Ectodermal cell (in vitro differentiated cells): ENCODE measurements at regions not wholly inside any gene's neighbourhood (a gene's known extent, or its start where the extent isn't known, plus 50 kb on each side); places are given as distances from the start of the nearest gene placed in this dataset.

Source experiments
- H3K27ac ChIP-seq: 2 replicates; pipeline ENCODE4 v1.7.0; 2013; ENCODE audit warnings: mild to moderate bottlenecking, low read depth, low read length; ENCODE audit not compliant: insufficient read depth, poor library complexity, severe bottlenecking
- H3K27me3 ChIP-seq: 2 replicates; pipeline ENCODE4 v1.7.0; 2013; ENCODE audit warnings: mild to moderate bottlenecking, low read length; ENCODE audit not compliant: insufficient read depth, control insufficient read depth, poor library complexity, severe bottlenecking
- H3K36me3 ChIP-seq: one replicate; pipeline ENCODE4 v1.7.0; 2013; ENCODE audit warnings: low read length; ENCODE audit not compliant: control insufficient read depth, insufficient read depth
- H3K4me1 ChIP-seq: one replicate; pipeline ENCODE4 v1.7.0; 2013; ENCODE audit warnings: low read length; ENCODE audit not compliant: control insufficient read depth, insufficient read depth
- H3K4me3 ChIP-seq: 2 replicates; pipeline ENCODE4 v1.7.0; 2013; ENCODE audit warnings: low read depth, low read length, control low read depth; ENCODE audit not compliant: insufficient read depth
- H3K9me3 ChIP-seq: 2 replicates; pipeline ENCODE4 v1.7.0; 2013; ENCODE audit warnings: mild to moderate bottlenecking, low read length, moderate library complexity; ENCODE audit not compliant: control insufficient read depth
- WGBS, 2 experiments: methylation state at CpG; one replicate each; pipeline ENCODE4 v1.1.7; 2013; ENCODE audit warnings: missing lambda C conversion rate in 2 of 2; 5-methylcytosine and 5-hydroxymethylcytosine counted together

GRCh38 chr7:80374321-80374720 is 137.5 kb downstream of the GNAT3 start:
- Histone ChIP-seq H3K27me3 (no peaks in the 10 kb centered on the region), H3K36me3 (no peaks in the 10 kb centered on the region), H3K27ac (peak overlapping the region; percentile 8), H3K4me3 (no peak overlapping the region), H3K9me3 (no peaks in the 10 kb centered on the region), H3K4me1 (no peaks in the 10 kb centered on the region)
- 89 to 93% methylated on average over 4 of the region's 4 CpGs for WGBS, 2 experiments

DNA sequence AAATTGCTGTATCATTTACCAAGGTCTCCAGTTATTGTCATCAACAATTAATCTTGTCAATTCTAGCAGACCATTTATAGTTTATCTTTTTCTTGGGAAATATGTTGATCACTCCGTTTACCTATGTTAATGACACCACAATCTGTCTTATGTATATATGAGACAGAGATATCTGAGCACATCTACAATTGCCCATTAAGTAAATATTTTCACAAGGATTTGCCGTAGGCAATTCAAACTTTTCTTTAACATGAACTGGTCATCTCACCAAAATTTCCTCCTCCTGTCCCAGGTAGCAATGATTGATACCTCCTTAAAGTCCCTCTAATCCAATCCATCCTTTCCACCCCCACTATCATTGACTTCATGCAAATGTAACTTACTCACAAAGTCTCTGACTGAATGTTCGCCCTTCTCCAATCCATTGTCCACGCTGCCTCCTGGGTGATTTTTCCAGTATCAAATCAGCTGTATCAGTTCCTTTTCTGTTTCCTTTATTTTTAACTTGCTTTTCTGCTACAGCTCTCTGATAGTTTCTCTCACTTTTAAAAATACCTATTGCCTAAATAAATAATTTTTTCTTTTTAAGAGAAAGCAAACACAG is 138.3 kb downstream of the GNAT3 start:
- H3K27ac ChIP-seq: no peak overlapping the region
- no peaks in the 10 kb centered on the region for H3K27me3 ChIP-seq
- no peaks in the 10 kb centered on the region for H3K36me3 ChIP-seq
- no peaks in the 10 kb centered on the region for H3K9me3 ChIP-seq
- no peak overlapping the region for H3K4me3 ChIP-seq
- H3K4me1 ChIP-seq: no peaks in the 10 kb centered on the region
- 89 to 90% methylated on average over 3 to 4 of the region's 4 CpGs for WGBS, 2 experiments

- Histone ChIP-seq H3K36me3 (no peaks in the 10 kb centered on the region), H3K4me1 (no peaks in the 10 kb centered on the region), H3K9me3 (no peaks in the 10 kb centered on the region), H3K27me3 (no peaks in the 10 kb centered on the region), H3K4me3 (no peak overlapping the region), H3K27ac (no peak overlapping the region)
- 92 to 98% methylated on average over 2 of the region's 2 CpGs for WGBS, 2 experiments
These were observed 139.4 kb downstream of the GNAT3 start for GRCh38 chr7:80372415-80372814.

DNA sequence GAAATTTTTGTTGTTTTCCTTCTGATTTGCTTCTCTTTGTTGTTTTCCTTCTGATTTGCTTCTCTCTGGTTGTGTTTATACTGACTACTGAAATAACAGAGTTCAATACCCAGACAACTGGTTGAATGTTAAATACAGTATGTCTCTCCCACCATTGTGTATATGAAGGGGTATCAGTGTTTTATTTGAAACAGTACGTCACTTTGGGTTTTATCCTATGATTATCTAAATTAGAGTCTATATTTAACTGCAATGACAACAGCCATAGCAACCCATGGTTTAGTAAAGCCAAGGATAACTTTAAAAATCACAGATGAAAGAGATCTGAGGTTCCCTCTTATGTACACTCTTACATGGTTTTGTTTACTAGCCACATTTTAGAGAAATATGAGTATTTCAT is 141.3 kb downstream of the GNAT3 start:
- WGBS, 2 experiments: no CpG with 5 or more reads among the region's 1 CpG
- H3K9me3 ChIP-seq: no peaks in the 10 kb centered on the region
- no peaks in the 10 kb centered on the region for H3K36me3 ChIP-seq
- no peaks in the 10 kb centered on the region for H3K4me1 ChIP-seq
- H3K27me3 ChIP-seq: no peaks in the 10 kb centered on the region
- no peak overlapping the region for H3K27ac ChIP-seq
- no peak overlapping the region for H3K4me3 ChIP-seq

GRCh38 chr7:80369321-80369720 is 142.5 kb downstream of the GNAT3 start:
- Histone ChIP-seq H3K36me3 (no peaks in the 10 kb centered on the region), H3K27ac (no peak overlapping the region), H3K4me3 (no peak overlapping the region), H3K9me3 (peaks cover 3% of the 10 kb centered on the region), H3K4me1 (no peaks in the 10 kb centered on the region), H3K27me3 (no peaks in the 10 kb centered on the region)
- 91 to 93% methylated on average over 7 of the region's 7 CpGs for WGBS, 2 experiments

DNA sequence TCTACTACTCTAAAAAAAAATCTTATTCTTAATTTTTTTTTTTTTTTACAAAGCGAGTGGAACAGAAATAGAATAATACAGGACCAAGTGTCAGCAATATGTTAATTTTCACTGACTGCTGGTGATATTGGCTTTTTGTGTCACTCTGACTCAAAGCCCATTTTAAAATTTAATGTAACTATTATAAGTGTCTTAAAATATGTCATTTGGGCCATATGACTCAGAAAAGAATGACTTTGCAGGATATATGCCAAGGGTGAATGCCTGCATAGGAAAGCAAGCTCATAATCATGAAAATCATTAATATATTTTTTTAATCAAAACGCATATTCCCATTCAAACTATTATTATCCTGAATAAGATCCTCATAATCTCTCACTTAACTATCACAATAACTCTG is 149.2 kb downstream of the GNAT3 start:
- no peaks in the 10 kb centered on the region for H3K4me1 ChIP-seq
- no peaks in the 10 kb centered on the region for H3K36me3 ChIP-seq
- H3K4me3 ChIP-seq: no peak overlapping the region
- no peaks in the 10 kb centered on the region for H3K27me3 ChIP-seq
- 93 to 97% methylated on average over 1 to 2 of the region's 2 CpGs for WGBS, 2 experiments
- H3K9me3 ChIP-seq: peaks cover 3% of the 10 kb centered on the region
- no peak overlapping the region for H3K27ac ChIP-seq

DNA sequence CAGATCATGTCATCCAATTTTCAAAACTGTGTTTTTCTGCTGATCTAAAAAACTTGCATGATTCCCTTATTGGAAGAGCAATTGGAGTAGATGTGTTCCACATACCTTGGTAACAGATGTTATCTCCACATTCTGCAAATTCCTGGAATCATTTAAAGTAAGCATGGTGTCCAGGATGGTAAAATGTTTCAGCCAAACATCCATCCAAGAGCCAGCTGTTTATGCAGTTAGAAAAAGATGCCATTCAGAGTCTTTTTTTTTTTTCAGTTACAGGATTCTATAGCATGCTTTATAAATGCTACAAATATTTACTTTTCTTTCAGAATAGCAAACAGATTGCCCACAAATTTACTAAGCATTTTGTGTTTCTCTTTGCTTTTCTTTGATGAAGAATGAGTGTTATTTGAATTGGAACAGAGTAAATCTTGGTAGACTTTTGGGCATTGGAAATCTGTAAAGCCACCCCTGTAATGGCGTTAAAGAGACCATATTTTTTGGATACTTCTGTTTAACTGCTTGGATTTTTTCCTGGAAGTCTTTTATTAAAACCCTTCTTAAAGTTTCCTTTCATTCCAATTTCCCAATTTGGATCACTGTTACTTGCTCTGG is 149.8 kb downstream of the GNAT3 start:
- 75 to 100% methylated on average over 1 of the region's 1 CpG for WGBS, 2 experiments
- H3K27me3 ChIP-seq: no peaks in the 10 kb centered on the region
- no peak overlapping the region for H3K4me3 ChIP-seq
- no peak overlapping the region for H3K27ac ChIP-seq
- H3K36me3 ChIP-seq: no peaks in the 10 kb centered on the region
- H3K4me1 ChIP-seq: no peaks in the 10 kb centered on the region
- H3K9me3 ChIP-seq: peaks cover 3% of the 10 kb centered on the region

- H3K27me3 ChIP-seq: no peaks in the 10 kb centered on the region
- no peaks in the 10 kb centered on the region for H3K4me1 ChIP-seq
- 88 to 93% methylated on average over 2 of the region's 2 CpGs for WGBS, 2 experiments
- no peak overlapping the region for H3K4me3 ChIP-seq
- no peaks in the 10 kb centered on the region for H3K36me3 ChIP-seq
- no peak overlapping the region for H3K27ac ChIP-seq
- no peaks in the 10 kb centered on the region for H3K9me3 ChIP-seq
These were observed 152.4 kb downstream of the GNAT3 start for GRCh38 chr7:80359476-80359875.

- H3K27ac ChIP-seq: no peak overlapping the region
- H3K4me3 ChIP-seq: no peak overlapping the region
- no peaks in the 10 kb centered on the region for H3K27me3 ChIP-seq
- H3K9me3 ChIP-seq: no peaks in the 10 kb centered on the region
- H3K36me3 ChIP-seq: no peaks in the 10 kb centered on the region
- WGBS, 2 experiments: 79 to 92% methylated on average over 2 of the region's 3 CpGs
- H3K4me1 ChIP-seq: no peaks in the 10 kb centered on the region
These were observed 152.8 kb downstream of the GNAT3 start for GRCh38 chr7:80359029-80359428.

- H3K27me3 ChIP-seq: no peaks in the 10 kb centered on the region
- H3K27ac ChIP-seq: no peak overlapping the region
- H3K9me3 ChIP-seq: no peaks in the 10 kb centered on the region
These were observed 154.3 kb downstream of the GNAT3 start for GRCh38 chr7:80357530-80357929.

More at GRCh38 chr7:80357530-80357929, 154.3 kb downstream of the GNAT3 start:
- Histone ChIP-seq H3K4me3 (no peak overlapping the region), H3K4me1 (no peaks in the 10 kb centered on the region), H3K36me3 (no peaks in the 10 kb centered on the region)
